ENCODE measurements at regions not wholly inside any gene's neighbourhood (a gene's known extent, or its start where the extent isn't known, plus 50 kb on each side); places are given as distances from the start of the nearest gene placed in this dataset.

DNA sequence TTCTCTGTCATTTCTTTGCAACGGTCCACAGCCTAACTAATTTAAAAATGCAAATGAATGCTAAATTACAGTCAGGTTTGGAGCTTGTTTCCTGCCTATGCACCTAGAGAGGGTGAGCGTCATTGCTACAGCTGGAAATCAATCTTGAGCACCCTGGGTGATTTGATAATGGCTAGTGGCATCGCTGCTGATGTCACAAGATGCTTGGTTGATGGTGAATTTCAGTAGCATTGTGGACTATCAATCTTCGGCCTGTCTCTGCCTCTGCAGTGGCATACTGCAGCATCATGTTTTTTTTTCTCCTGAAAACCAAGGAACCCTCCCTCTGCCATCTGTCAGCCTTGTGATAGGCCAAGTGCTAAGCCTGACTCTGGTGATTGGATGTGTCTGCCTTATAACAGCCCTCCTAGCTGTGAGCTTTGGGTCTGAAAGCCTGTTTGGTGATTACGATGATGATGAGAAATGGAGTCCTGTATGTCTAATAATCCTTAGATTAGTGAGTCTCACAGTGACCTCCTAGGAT lies 75.3 kb downstream of the NMUR2 start:
- H3K4me3 ChIP-seq (ENCODE audit: low read depth in 1 of 3, low read length in 3 of 3): no peak overlapping the region
- no peak overlapping the region for H3K27ac ChIP-seq (ENCODE audit: low read depth in 1 of 2, low read length in 2 of 2)
- no peaks in the 10 kb centered on the region for H3K36me3 ChIP-seq (ENCODE audit: control insufficient read depth in 4 of 4, insufficient read depth in 3 of 4, low read depth in 1 of 4, low read length in 3 of 4)
- TF ChIP-seq YY1 (IDR thresholded peaks at IDR 0.05) (no peak), SP1 (IDR thresholded peaks at IDR 0.05) (no peak), RAD21 (IDR thresholded peaks at IDR 0.05) (no peak)
- H3K4me1 ChIP-seq (ENCODE audit: control insufficient read depth in 4 of 4, insufficient read depth in 4 of 4, low read length in 3 of 4): no peaks in the 10 kb centered on the region
- WGBS: 78% methylated on average over 5 of the region's 5 CpGs
- H3K9ac ChIP-seq (ENCODE audit: low read depth in 1 of 2, low read length in 2 of 2): no peak overlapping the region
- H3K9me3 ChIP-seq (ENCODE audit: control insufficient read depth in 4 of 4, low read length in 3 of 4): peaks cover 0 to 4% (median 0%) of the 10 kb centered on the region in 4 donors
- DNase-seq (ENCODE audit: low spot score): no peak
- no peaks in the 10 kb centered on the region for H3K27me3 ChIP-seq (ENCODE audit: control insufficient read depth in 4 of 4, insufficient read depth in 4 of 4, low read length in 3 of 4)

DNA sequence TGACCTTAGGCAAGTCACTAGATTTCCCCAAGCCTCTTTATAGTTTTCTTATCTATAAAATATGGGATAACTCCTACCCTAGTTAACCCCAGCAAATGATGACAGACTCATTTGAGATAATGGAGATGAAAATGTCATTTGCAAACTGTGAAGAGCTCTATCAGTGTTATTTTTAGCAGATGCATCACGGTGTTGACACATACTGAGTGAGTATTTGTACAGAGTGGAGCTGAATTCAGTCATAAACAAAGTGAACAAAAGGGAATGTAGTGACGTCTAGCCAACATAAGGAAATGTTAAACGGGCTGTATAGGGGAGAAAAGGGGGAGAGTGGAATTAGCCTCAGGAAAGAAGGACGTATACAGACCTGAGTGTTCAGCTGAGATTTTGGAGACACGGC lies 75.9 kb downstream of the NMUR2 start:
- Histone ChIP-seq H3K27me3 (ENCODE audit: control insufficient read depth in 4 of 4, insufficient read depth in 4 of 4, low read length in 3 of 4) (no peaks in the 10 kb centered on the region), H3K9ac (ENCODE audit: low read depth in 1 of 2, low read length in 2 of 2) (no peak overlapping the region), H3K27ac (ENCODE audit: low read depth in 1 of 2, low read length in 2 of 2) (no peak overlapping the region), H3K36me3 (ENCODE audit: control insufficient read depth in 4 of 4, insufficient read depth in 3 of 4, low read depth in 1 of 4, low read length in 3 of 4) (no peaks in the 10 kb centered on the region), H3K4me1 (ENCODE audit: control insufficient read depth in 4 of 4, insufficient read depth in 4 of 4, low read length in 3 of 4) (no peaks in the 10 kb centered on the region), H3K9me3 (ENCODE audit: control insufficient read depth in 4 of 4, low read length in 3 of 4) (peaks cover 0 to 4% (median 0%) of the 10 kb centered on the region in 4 donors), H3K4me3 (ENCODE audit: low read depth in 1 of 3, low read length in 3 of 3) (no peak overlapping the region)
- TF ChIP-seq, protein P1, sequence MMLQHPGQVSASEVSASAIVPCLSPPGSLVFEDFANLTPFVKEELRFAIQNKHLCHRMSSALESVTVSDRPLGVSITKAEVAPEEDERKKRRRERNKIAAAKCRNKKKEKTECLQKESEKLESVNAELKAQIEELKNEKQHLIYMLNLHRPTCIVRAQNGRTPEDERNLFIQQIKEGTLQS (IDR thresholded peaks at IDR 0.05): no peak
- no peak for TF ChIP-seq RXRA (IDR thresholded peaks at IDR 0.05)
- no peak for TF ChIP-seq FOXA2 (IDR thresholded peaks at IDR 0.05)
- TF ChIP-seq, protein P2, sequence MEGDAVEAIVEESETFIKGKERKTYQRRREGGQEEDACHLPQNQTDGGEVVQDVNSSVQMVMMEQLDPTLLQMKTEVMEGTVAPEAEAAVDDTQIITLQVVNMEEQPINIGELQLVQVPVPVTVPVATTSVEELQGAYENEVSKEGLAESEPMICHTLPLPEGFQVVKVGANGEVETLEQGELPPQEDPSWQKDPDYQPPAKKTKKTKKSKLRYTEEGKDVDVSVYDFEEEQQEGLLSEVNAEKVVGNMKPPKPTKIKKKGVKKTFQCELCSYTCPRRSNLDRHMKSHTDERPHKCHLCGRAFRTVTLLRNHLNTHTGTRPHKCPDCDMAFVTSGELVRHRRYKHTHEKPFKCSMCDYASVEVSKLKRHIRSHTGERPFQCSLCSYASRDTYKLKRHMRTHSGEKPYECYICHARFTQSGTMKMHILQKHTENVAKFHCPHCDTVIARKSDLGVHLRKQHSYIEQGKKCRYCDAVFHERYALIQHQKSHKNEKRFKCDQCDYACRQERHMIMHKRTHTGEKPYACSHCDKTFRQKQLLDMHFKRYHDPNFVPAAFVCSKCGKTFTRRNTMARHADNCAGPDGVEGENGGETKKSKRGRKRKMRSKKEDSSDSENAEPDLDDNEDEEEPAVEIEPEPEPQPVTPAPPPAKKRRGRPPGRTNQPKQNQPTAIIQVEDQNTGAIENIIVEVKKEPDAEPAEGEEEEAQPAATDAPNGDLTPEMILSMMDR (IDR thresholded peaks at IDR 0.05; ENCODE audit: low read depth, low read length, missing input control): no peak
- TF ChIP-seq, protein P3, sequence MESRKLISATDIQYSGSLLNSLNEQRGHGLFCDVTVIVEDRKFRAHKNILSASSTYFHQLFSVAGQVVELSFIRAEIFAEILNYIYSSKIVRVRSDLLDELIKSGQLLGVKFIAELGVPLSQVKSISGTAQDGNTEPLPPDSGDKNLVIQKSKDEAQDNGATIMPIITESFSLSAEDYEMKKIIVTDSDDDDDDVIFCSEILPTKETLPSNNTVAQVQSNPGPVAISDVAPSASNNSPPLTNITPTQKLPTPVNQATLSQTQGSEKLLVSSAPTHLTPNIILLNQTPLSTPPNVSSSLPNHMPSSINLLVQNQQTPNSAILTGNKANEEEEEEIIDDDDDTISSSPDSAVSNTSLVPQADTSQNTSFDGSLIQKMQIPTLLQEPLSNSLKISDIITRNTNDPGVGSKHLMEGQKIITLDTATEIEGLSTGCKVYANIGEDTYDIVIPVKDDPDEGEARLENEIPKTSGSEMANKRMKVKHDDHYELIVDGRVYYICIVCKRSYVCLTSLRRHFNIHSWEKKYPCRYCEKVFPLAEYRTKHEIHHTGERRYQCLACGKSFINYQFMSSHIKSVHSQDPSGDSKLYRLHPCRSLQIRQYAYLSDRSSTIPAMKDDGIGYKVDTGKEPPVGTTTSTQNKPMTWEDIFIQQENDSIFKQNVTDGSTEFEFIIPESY (IDR thresholded peaks at IDR 0.05): no peak
- TF ChIP-seq TAF1 (conservative IDR thresholded peaks at IDR 0.05): no peak
- TF ChIP-seq, protein P4, sequence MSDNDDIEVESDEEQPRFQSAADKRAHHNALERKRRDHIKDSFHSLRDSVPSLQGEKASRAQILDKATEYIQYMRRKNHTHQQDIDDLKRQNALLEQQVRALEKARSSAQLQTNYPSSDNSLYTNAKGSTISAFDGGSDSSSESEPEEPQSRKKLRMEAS (IDR thresholded peaks at IDR 0.05): no peak
- TF ChIP-seq, protein P5, sequence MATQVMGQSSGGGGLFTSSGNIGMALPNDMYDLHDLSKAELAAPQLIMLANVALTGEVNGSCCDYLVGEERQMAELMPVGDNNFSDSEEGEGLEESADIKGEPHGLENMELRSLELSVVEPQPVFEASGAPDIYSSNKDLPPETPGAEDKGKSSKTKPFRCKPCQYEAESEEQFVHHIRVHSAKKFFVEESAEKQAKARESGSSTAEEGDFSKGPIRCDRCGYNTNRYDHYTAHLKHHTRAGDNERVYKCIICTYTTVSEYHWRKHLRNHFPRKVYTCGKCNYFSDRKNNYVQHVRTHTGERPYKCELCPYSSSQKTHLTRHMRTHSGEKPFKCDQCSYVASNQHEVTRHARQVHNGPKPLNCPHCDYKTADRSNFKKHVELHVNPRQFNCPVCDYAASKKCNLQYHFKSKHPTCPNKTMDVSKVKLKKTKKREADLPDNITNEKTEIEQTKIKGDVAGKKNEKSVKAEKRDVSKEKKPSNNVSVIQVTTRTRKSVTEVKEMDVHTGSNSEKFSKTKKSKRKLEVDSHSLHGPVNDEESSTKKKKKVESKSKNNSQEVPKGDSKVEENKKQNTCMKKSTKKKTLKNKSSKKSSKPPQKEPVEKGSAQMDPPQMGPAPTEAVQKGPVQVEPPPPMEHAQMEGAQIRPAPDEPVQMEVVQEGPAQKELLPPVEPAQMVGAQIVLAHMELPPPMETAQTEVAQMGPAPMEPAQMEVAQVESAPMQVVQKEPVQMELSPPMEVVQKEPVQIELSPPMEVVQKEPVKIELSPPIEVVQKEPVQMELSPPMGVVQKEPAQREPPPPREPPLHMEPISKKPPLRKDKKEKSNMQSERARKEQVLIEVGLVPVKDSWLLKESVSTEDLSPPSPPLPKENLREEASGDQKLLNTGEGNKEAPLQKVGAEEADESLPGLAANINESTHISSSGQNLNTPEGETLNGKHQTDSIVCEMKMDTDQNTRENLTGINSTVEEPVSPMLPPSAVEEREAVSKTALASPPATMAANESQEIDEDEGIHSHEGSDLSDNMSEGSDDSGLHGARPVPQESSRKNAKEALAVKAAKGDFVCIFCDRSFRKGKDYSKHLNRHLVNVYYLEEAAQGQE (IDR thresholded peaks at IDR 0.05): no peak
- TF ChIP-seq GABPA (IDR thresholded peaks at IDR 0.05 in 1 of 2, conservative IDR thresholded peaks at IDR 0.05 in 1 of 2): no peak
- no peak for DNase-seq (ENCODE audit: low spot score)
- WGBS: 47% methylated on average over 5 of the region's 5 CpGs

Measured in liver (tissue), 8 donors.